ENCODE measurements at regions not wholly inside any gene's neighbourhood (a gene's known extent, or its start where the extent isn't known, plus 50 kb on each side); places are given as distances from the start of the nearest gene placed in this dataset.

- H3K27me3 ChIP-seq: no peaks in the 10 kb centered on the region
- H3K4me1 ChIP-seq: no peaks in the 10 kb centered on the region
- no peak overlapping the region for H3K4me3 ChIP-seq
- no peak overlapping the region for H3K9ac ChIP-seq (ENCODE audit: low read depth in 2 of 2, low read length in 2 of 2)
- DNase-seq: no peak
- H3K27ac ChIP-seq: no peak overlapping the region
- no peak for TF ChIP-seq CTCF (IDR thresholded peaks at IDR 0.05)
- no peaks in the 10 kb centered on the region for H3K36me3 ChIP-seq
- H3K9me3 ChIP-seq: no peaks in the 10 kb centered on the region
- intact Hi-C loops (cut with DNase I): no loop called here
Observed at GRCh38 chr9:78592811-78593210, 295.9 kb downstream of the PSAT1 start.

- H3K9me3 ChIP-seq: no peaks in the 10 kb centered on the region
- no peak overlapping the region for H3K9ac ChIP-seq (ENCODE audit: low read depth in 2 of 2, low read length in 2 of 2)
- DNase-seq: no peak
- H3K27ac ChIP-seq: no peak overlapping the region
- H3K27me3 ChIP-seq: no peaks in the 10 kb centered on the region
- no peaks in the 10 kb centered on the region for H3K4me1 ChIP-seq
- intact Hi-C loops (cut with DNase I): no loop called here
- no peak for TF ChIP-seq CTCF (IDR thresholded peaks at IDR 0.05)
- H3K36me3 ChIP-seq: no peaks in the 10 kb centered on the region
- H3K4me3 ChIP-seq: no peak overlapping the region
Observed at GRCh38 chr9:78595200-78595945, 298.4 kb downstream of the PSAT1 start.

GRCh38 chr9:78596346-78596745 is 299.4 kb downstream of the PSAT1 start:
- intact Hi-C loops (cut with DNase I): no loop called here
- H3K9me3 ChIP-seq: no peaks in the 10 kb centered on the region
- H3K27ac ChIP-seq: no peak overlapping the region
- no peak overlapping the region for H3K9ac ChIP-seq (ENCODE audit: low read depth in 2 of 2, low read length in 2 of 2)
- no peaks in the 10 kb centered on the region for H3K36me3 ChIP-seq
- no peaks in the 10 kb centered on the region for H3K4me1 ChIP-seq
- no peaks in the 10 kb centered on the region for H3K27me3 ChIP-seq
- no peak for TF ChIP-seq CTCF (IDR thresholded peaks at IDR 0.05)
- H3K4me3 ChIP-seq: no peak overlapping the region
- no peak for DNase-seq

- Histone ChIP-seq H3K9ac (ENCODE audit: low read depth in 2 of 2, low read length in 2 of 2) (no peak overlapping the region), H3K4me1 (no peaks in the 10 kb centered on the region), H3K4me3 (no peak overlapping the region), H3K27me3 (no peaks in the 10 kb centered on the region), H3K9me3 (no peaks in the 10 kb centered on the region), H3K36me3 (no peaks in the 10 kb centered on the region), H3K27ac (no peak overlapping the region)
- DNase-seq: no peak
- intact Hi-C loops (cut with DNase I): no loop called here
- no peak for TF ChIP-seq CTCF (IDR thresholded peaks at IDR 0.05)
Observed at GRCh38 chr9:78598120-78598519, 301.2 kb downstream of the PSAT1 start.

- TF ChIP-seq CTCF (IDR thresholded peaks at IDR 0.05): no peak
- intact Hi-C loops (cut with DNase I): no loop called here
Observed at GRCh38 chr9:78599926-78600325, 303.0 kb downstream of the PSAT1 start.

More at GRCh38 chr9:78599926-78600325, 303.0 kb downstream of the PSAT1 start:
- Histone ChIP-seq H3K4me1 (no peaks in the 10 kb centered on the region), H3K9me3 (no peaks in the 10 kb centered on the region), H3K36me3 (no peaks in the 10 kb centered on the region), H3K27ac (no peak overlapping the region), H3K4me3 (no peak overlapping the region), H3K9ac (ENCODE audit: low read depth in 2 of 2, low read length in 2 of 2) (no peak overlapping the region), H3K27me3 (no peaks in the 10 kb centered on the region)
- DNase-seq: no peak

Data from colonic mucosa (tissue), 4 donors.